DOHH2 (cell line): ENCODE measurements at regions not wholly inside any gene's neighbourhood (a gene's known extent, or its start where the extent isn't known, plus 50 kb on each side); places are given as distances from the start of the nearest gene placed in this dataset.

Experiments used
- CTCF ChIP-seq: fragments of 200-600 bp; sonication (generic); IDR thresholded peaks from one replicate; pipeline ENCODE4 v1.5.1; 2014; ENCODE audit warnings: antibody characterized with exemption, mild to moderate bottlenecking, low read depth, low read length; ENCODE audit not compliant: poor library complexity, severe bottlenecking
- EZH2phosphoT487 ChIP-seq: fragments of 200-600 bp; sonication (generic); IDR thresholded peaks from 2 replicates; pipeline ENCODE4 v1.6.1; 2017; ENCODE audit warnings: borderline replicate concordance, mild to moderate bottlenecking, antibody characterized with exemption, low read length, moderate library complexity, mixed read lengths

GRCh38 chr4:31204874-31205273 is 484.7 kb downstream of the PCDH7 start:
- TF ChIP-seq CTCF (no peak), EZH2phosphoT487 (no peak)
